ENCODE measurements at regions not wholly inside any gene's neighbourhood (a gene's known extent, or its start where the extent isn't known, plus 50 kb on each side); places are given as distances from the start of the nearest gene placed in this dataset.

DNA sequence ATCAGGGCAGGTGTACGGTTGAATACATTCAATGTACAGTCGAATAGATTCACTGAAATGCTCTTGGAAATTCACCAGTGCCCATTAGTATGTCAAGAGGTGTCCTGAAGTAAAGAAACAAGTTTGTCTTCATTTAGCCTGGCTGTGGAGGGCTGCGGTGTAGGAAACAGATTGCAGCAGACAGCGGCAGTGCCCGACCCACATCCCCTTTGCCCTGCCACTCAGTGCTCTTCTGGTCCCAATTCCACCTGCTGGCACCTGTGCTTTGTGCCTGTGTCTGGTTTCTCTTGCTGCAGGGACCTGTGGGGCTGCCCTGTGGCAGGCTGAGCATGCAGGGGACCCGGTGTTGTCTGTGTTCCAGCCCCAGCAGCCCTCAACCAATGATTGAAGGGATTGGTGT is 183.7 kb downstream of the RPS24 start:
- TF ChIP-seq, protein P1, sequence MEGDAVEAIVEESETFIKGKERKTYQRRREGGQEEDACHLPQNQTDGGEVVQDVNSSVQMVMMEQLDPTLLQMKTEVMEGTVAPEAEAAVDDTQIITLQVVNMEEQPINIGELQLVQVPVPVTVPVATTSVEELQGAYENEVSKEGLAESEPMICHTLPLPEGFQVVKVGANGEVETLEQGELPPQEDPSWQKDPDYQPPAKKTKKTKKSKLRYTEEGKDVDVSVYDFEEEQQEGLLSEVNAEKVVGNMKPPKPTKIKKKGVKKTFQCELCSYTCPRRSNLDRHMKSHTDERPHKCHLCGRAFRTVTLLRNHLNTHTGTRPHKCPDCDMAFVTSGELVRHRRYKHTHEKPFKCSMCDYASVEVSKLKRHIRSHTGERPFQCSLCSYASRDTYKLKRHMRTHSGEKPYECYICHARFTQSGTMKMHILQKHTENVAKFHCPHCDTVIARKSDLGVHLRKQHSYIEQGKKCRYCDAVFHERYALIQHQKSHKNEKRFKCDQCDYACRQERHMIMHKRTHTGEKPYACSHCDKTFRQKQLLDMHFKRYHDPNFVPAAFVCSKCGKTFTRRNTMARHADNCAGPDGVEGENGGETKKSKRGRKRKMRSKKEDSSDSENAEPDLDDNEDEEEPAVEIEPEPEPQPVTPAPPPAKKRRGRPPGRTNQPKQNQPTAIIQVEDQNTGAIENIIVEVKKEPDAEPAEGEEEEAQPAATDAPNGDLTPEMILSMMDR (IDR thresholded peaks at IDR 0.05) = no peak
- no peak for TF ChIP-seq ZFX (IDR thresholded peaks at IDR 0.05; ENCODE audit: borderline replicate concordance)

All from 22Rv1 (cell line).